Muscle of leg (tissue), 3 donors: ENCODE measurements at regions not wholly inside any gene's neighbourhood (a gene's known extent, or its start where the extent isn't known, plus 50 kb on each side); places are given as distances from the start of the nearest gene placed in this dataset.

Experiments used
- DNase-seq: peaks from one replicate; pipeline ENCODE4 v3.0.0; 2013
- H3K27ac ChIP-seq: one replicate; pipeline ENCODE4 v1.5.1; 2013; ENCODE audit warnings: mild to moderate bottlenecking, low read length, control low read depth
- H3K27me3 ChIP-seq: one replicate; pipeline ENCODE4 v1.6.1; 2013; ENCODE audit warnings: low read length; ENCODE audit not compliant: control insufficient read depth, insufficient read depth
- H3K36me3 ChIP-seq: one replicate; pipeline ENCODE4 v1.6.1; 2013; ENCODE audit warnings: low read length; ENCODE audit not compliant: control insufficient read depth, insufficient read depth
- H3K4me1 ChIP-seq: one replicate; pipeline ENCODE4 v1.6.1; 2013; ENCODE audit warnings: low read length; ENCODE audit not compliant: control insufficient read depth, insufficient read depth
- H3K4me3 ChIP-seq: one replicate; pipeline ENCODE4 v1.5.1; 2013; ENCODE audit warnings: low read length, control low read depth
- H3K9me3 ChIP-seq: replicated peaks from 2 replicates; pipeline ENCODE4 v1.6.1; 2013; ENCODE audit warnings: low read depth, low read length; ENCODE audit not compliant: control insufficient read depth
- WGBS: methylation state at CpG from one replicate; pipeline ENCODE4 v1.1.5; 2013; ENCODE audit warnings: missing lambda C conversion rate; ENCODE audit not compliant: insufficient coverage; 5-methylcytosine and 5-hydroxymethylcytosine counted together

- Histone ChIP-seq H3K9me3 (no peaks in the 10 kb centered on the region), H3K36me3 (no peaks in the 10 kb centered on the region), H3K4me1 (peaks cover 2% of the 10 kb centered on the region), H3K27me3 (peaks cover 24% of the 10 kb centered on the region), H3K4me3 (no peak overlapping the region), H3K27ac (no peak overlapping the region)
- WGBS, result 75% methylated on average over 3 of the region's 9 CpGs
- no peak for DNase-seq
Observed at GRCh38 chr9:135290566-135290965, 189.0 kb upstream of the PPP1R26 start.

GRCh38 chr9:135291165-135291564, 188.4 kb upstream of the PPP1R26 start:
- H3K9me3 ChIP-seq, result no peaks in the 10 kb centered on the region
- peaks cover 24% of the 10 kb centered on the region for H3K27me3 ChIP-seq
- H3K4me3 ChIP-seq, result no peak overlapping the region
- no peaks in the 10 kb centered on the region for H3K36me3 ChIP-seq
- peaks cover 2% of the 10 kb centered on the region for H3K4me1 ChIP-seq
- no peak for DNase-seq
- no peak overlapping the region for H3K27ac ChIP-seq
- WGBS, result 40% methylated on average over 17 of the region's 17 CpGs

- H3K36me3 ChIP-seq, result no peaks in the 10 kb centered on the region
- H3K4me1 ChIP-seq, result peaks cover 2% of the 10 kb centered on the region
- DNase-seq, result no peak
- peaks cover 14% of the 10 kb centered on the region for H3K27me3 ChIP-seq
- WGBS, result 81% methylated on average over 9 of the region's 11 CpGs
- no peak overlapping the region for H3K4me3 ChIP-seq
- no peaks in the 10 kb centered on the region for H3K9me3 ChIP-seq
- no peak overlapping the region for H3K27ac ChIP-seq
Observed at GRCh38 chr9:135294836-135295235, 184.7 kb upstream of the PPP1R26 start.

GRCh38 chr9:135295551-135296300, 183.9 kb upstream of the PPP1R26 start:
- WGBS, result 20% methylated on average over 1 of the region's 11 CpGs
- DNase-seq, result no peak
- Histone ChIP-seq H3K4me3 (no peak overlapping the region), H3K36me3 (no peaks in the 10 kb centered on the region), H3K4me1 (peaks cover 2% of the 10 kb centered on the region), H3K9me3 (no peaks in the 10 kb centered on the region), H3K27me3 (peaks cover 17% of the 10 kb centered on the region), H3K27ac (no peak overlapping the region)

- 33% methylated on average over 11 of the region's 12 CpGs for WGBS
- Histone ChIP-seq H3K9me3 (no peaks in the 10 kb centered on the region), H3K27me3 (peaks cover 25% of the 10 kb centered on the region), H3K4me1 (peaks cover 2% of the 10 kb centered on the region), H3K27ac (no peak overlapping the region), H3K4me3 (no peak overlapping the region), H3K36me3 (no peaks in the 10 kb centered on the region)
- DNase-seq, result no peak
Observed at GRCh38 chr9:135296735-135297455, 182.7 kb upstream of the PPP1R26 start.

- 37% methylated on average over 10 of the region's 16 CpGs for WGBS
Observed at GRCh38 chr9:135297456-135298075, 182.0 kb upstream of the PPP1R26 start.

GRCh38 chr9:135299239-135299590, 180.4 kb upstream of the PPP1R26 start:
- peaks cover 37% of the 10 kb centered on the region for H3K27me3 ChIP-seq
- WGBS, result 49% methylated on average over 10 of the region's 10 CpGs
- no peak for DNase-seq
- no peaks in the 10 kb centered on the region for H3K36me3 ChIP-seq
- no peak overlapping the region for H3K27ac ChIP-seq
- peaks cover 3% of the 10 kb centered on the region for H3K4me1 ChIP-seq
- H3K4me3 ChIP-seq, result no peak overlapping the region
- H3K9me3 ChIP-seq, result no peaks in the 10 kb centered on the region

More at GRCh38 chr9:135297456-135298075, 182.0 kb upstream of the PPP1R26 start:
- Histone ChIP-seq H3K36me3 (no peaks in the 10 kb centered on the region), H3K27me3 (peaks cover 32% of the 10 kb centered on the region), H3K4me1 (peaks cover 4% of the 10 kb centered on the region), H3K4me3 (no peak overlapping the region), H3K9me3 (no peaks in the 10 kb centered on the region), H3K27ac (no peak overlapping the region)
- no peak for DNase-seq

- Histone ChIP-seq H3K36me3 (no peaks in the 10 kb centered on the region), H3K27me3 (peaks cover 37% of the 10 kb centered on the region), H3K9me3 (no peaks in the 10 kb centered on the region), H3K27ac (no peak overlapping the region), H3K4me1 (peaks cover 3% of the 10 kb centered on the region), H3K4me3 (no peak overlapping the region)
- WGBS, result 76% methylated on average over 9 of the region's 16 CpGs
- no peak for DNase-seq
Observed at GRCh38 chr9:135299651-135300345, 179.8 kb upstream of the PPP1R26 start.

GRCh38 chr9:135300346-135301141, 179.0 kb upstream of the PPP1R26 start:
- 49% methylated on average over 12 of the region's 21 CpGs for WGBS
- Histone ChIP-seq H3K4me1 (peaks cover 3% of the 10 kb centered on the region), H3K9me3 (no peaks in the 10 kb centered on the region), H3K4me3 (no peak overlapping the region), H3K36me3 (no peaks in the 10 kb centered on the region), H3K27me3 (peaks cover 45% of the 10 kb centered on the region), H3K27ac (no peak overlapping the region)
- no peak for DNase-seq
